Ishikawa (cell line): ENCODE measurements at regions not wholly inside any gene's neighbourhood (a gene's known extent, or its start where the extent isn't known, plus 50 kb on each side); places are given as distances from the start of the nearest gene placed in this dataset.

Experiments used
- CEBPB ChIP-seq: IDR thresholded peaks from 2 replicates; pipeline ENCODE4 v1.6.1; 2012
- CREB1 ChIP-seq: IDR thresholded peaks from 2 replicates; pipeline ENCODE4 v1.6.1; 2012; ENCODE audit warnings: low read depth
- EGR1 ChIP-seq: IDR thresholded peaks from 2 replicates; pipeline ENCODE4 v1.6.1; 2012
- EP300 ChIP-seq: IDR thresholded peaks from 2 replicates; pipeline ENCODE4 v1.6.1; 2012; ENCODE audit warnings: borderline replicate concordance
- FOXM1 ChIP-seq: IDR thresholded peaks from 2 replicates; pipeline ENCODE4 v1.6.1; 2012; ENCODE audit warnings: low read depth, borderline replicate concordance
- MAX ChIP-seq: IDR thresholded peaks from 2 replicates; pipeline ENCODE4 v1.6.1; 2012
- NFIC ChIP-seq: IDR thresholded peaks from 2 replicates; pipeline ENCODE4 v1.6.1; 2012
- RAD21 ChIP-seq: IDR thresholded peaks from 2 replicates; pipeline ENCODE4 v1.6.1; 2012; ENCODE audit warnings: low read depth
- REST ChIP-seq: IDR thresholded peaks from 2 replicates; pipeline ENCODE4 v1.6.1; 2012; ENCODE audit warnings: low read depth, mild to moderate bottlenecking
- TAF1 ChIP-seq: IDR thresholded peaks from 2 replicates; pipeline ENCODE4 v1.6.1; 2012; ENCODE audit warnings: low read depth, mild to moderate bottlenecking
- TCF12 ChIP-seq: IDR thresholded peaks from 2 replicates; pipeline ENCODE4 v1.6.1; 2012; ENCODE audit warnings: low read depth
- TEAD4 ChIP-seq: IDR thresholded peaks from 2 replicates; pipeline ENCODE4 v1.6.1; 2012
- USF1 ChIP-seq: IDR thresholded peaks from 2 replicates; pipeline ENCODE4 v1.6.1; 2012
- YY1 ChIP-seq: IDR thresholded peaks from 2 replicates; pipeline ENCODE4 v1.6.1; 2012; ENCODE audit warnings: low read depth
- ZBTB7A ChIP-seq: IDR thresholded peaks from 2 replicates; pipeline ENCODE4 v1.6.1; 2012; ENCODE audit warnings: low read depth

DNA sequence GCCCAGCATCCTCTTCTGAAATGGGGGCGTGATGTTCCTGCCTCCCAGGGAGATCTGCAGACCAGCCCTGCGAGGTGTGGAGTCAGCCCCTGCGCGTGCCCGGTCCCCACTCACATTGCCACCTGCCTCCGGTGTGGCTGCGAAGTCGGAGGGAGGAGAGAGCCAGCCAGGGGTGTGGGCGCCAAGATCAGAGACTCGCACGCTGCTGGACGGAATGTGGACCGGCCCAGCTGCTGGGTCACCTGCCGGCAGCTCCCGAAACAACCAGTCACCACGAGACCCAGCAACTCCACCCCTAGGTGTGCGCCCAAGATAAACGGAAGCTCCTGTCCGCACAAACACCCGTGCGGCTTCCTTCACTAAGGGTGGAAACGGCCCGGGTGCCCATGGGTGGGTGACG, 51.1 kb upstream of the EGFL7 start:
- TF ChIP-seq FOXM1 (no peak), TAF1 (no peak), CEBPB (no peak), REST (no peak), EP300 (no peak), TCF12 (no peak), NFIC (no peak), MAX (no peak), CREB1 (no peak), TEAD4 (no peak), EGR1 (no peak), RAD21 (no peak), ZBTB7A (no peak), YY1 (no peak), USF1 (no peak)

DNA sequence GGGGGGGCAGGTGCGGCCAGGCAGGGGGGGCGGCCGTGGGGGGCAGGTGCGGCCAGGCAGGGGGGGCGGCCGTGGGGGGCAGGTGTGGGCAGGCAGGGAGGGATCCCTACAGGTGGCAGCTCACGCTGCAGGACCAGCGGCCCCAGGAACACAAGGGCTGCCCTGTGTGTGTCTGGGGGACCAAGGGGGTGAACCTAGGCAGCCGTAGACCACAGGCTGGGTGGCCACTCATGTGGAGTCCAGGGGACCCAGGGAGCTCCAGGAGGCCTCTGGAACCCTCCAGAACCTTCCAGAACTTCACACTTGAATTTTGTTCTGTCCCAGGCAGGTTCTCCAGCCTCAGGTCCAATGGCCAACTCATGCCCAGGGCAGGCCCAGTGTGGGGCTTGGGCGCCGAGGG, 51.6 kb upstream of the EGFL7 start:
- TF ChIP-seq CREB1 = no peak
- TF ChIP-seq FOXM1 = no peak
- no peak for TF ChIP-seq REST
- no peak for TF ChIP-seq EGR1
- TF ChIP-seq RAD21 = no peak
- no peak for TF ChIP-seq NFIC
- no peak for TF ChIP-seq ZBTB7A
- no peak for TF ChIP-seq YY1
- TF ChIP-seq TCF12 = no peak
- TF ChIP-seq USF1 = no peak
- TF ChIP-seq EP300 = no peak
- no peak for TF ChIP-seq TAF1
- no peak for TF ChIP-seq MAX
- TF ChIP-seq CEBPB = no peak
- TF ChIP-seq TEAD4 = no peak

- TF ChIP-seq USF1 (no peak), EGR1 (no peak), RAD21 (no peak), YY1 (no peak), REST (no peak), FOXM1 (no peak), TAF1 (no peak), NFIC (no peak), CREB1 (no peak), TCF12 (no peak), ZBTB7A (no peak), MAX (no peak), TEAD4 (no peak), CEBPB (no peak), EP300 (no peak)
These were observed 52.3 kb upstream of the EGFL7 start for GRCh38 chr9:136610426-136610825.

DNA sequence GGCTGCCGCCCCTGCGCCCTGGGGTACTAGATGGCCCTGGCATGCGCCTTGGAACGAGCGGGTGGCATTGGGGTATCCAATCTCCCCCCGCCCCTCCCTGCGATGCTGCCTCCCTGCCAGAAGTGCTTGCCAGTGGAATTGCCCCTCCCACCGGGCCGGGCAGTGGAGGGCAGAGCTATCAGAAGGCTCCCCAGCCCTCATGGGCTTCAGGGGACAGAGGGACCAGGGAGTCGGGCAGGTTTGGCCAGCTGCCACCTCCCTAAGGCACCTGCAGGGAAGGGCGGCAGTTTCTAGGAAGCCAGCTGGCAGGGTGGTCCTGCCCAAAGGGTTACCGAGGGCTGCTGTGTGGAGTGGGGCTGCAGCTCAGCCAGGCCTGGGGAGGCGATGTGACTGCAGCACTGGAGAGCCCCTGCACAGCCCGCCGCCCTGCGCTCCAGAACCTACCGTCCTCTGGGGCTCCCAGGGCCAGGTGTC, 52.8 kb upstream of the EGFL7 start:
- TF ChIP-seq NFIC (0 out of 2 replicates have a peak, but pooled peaks have one; percentile 48), FOXM1 (no peak)
